HG03521 (cell line): ENCODE measurements at regions not wholly inside any gene's neighbourhood (a gene's known extent, or its start where the extent isn't known, plus 50 kb on each side); places are given as distances from the start of the nearest gene placed in this dataset.

Experiments
- ATAC-seq: cut with Tn5 transposase; IDR thresholded peaks from one replicate; pipeline ENCODE4 v1.9.1; 2021; ENCODE audit warnings: mild to moderate bottlenecking, moderate library complexity; ENCODE audit not compliant: unreplicated experiment

DNA sequence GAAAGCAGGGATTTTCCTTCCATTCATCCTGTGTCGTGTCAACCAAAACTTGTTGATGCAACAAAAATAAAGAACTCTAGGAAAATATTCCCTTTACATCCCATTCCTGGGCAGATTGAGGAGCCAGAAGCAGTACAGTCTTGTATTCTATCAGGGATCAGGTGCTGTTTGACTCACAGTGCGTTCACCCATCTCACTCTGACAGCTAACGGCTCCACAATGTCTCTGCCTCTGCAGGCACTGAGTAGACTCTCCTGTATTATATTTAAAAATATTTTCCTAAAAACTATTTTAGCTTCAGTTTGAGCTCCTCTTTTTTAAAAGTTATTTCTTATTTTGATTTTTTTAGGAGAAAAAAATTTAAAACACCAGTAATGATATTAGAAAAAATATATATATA, 600.6 kb upstream of the SALL3 start:
- ATAC-seq: no peak

DNA sequence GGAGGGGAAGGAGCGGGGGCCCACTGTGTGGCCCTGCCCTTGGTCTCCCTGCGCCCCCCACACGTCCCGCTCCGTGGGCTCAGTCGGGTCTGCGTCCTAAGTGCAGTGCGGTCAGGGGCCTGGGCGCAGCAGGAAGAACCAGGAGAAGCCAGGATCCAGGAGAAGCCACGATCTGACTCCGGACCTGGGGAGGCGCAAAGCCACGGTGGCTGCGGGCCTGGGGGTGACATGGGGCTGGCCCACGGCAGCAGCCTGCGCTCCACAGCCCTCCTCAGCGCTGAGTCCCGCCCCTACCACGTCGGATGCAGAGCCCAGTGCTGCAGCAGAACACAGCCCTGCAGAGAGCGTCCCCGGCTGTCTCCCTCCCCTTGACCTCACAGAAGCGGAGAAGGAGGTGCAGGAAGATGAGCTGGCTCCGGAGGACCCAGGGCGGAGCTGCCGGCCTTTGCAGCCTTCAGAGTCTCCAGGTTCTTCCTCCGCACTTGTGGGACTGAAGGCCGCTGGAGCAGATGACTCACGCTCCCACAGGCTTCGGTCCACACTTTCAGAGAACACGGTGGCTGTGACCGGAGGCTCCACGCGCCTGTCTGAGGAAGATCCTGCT, 589.2 kb upstream of the SALL3 start:
- no peak for ATAC-seq

DNA sequence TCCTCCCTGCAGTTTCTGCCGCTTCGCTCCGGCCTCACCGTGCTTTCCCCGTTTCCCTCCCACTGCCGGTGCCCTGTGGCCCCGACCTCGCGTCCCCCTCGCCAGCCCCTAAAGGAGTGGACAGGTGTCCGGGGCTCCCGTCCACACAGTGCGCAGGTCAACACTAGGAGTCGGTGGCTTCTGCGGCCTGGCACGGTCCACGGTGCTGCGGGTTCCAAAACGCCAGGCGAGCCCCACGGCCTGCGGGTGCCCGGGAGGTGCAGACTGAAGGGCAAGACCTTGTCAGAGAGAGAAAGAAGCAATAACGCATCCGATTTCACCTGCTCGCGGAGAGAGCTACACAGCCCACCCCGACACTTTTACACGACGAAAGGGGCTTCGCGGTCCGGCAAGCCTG, 588.7 kb upstream of the SALL3 start:
- ATAC-seq: no peak

DNA sequence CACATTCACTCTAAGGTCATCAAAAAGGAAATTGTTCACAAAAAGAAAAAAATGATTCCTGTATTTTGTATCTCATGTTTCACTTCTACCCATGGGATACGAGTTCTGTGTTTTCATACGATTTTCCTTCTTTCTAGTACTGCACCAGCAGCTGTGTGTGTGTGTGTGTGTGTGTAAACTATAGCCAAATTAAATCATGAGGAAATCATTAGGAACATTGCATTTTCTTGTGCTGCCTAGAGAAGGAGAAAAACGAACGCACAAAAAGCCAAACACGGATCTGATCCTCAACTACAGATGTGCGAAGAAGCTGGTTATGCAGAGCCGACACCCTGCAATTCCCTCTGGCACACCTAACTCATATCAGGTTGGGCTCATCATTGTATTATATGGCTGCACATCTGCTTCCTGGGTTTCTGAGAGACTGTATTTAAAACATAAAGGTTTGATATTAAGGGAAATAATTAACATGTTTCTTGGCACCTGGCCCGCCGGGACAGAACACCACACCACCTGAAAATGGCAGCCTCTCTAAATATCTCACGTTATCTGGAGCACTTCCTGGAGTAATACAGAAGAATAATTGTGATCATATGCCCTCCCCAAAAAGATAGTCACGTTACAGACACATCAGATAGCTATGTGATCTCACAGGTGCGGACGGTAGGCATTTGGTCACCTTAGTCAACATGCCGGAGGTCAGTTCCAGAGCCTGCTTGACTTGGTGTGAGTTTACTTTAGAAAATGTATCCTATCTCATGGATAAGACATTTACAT, 586.3 kb upstream of the SALL3 start:
- no peak for ATAC-seq

DNA sequence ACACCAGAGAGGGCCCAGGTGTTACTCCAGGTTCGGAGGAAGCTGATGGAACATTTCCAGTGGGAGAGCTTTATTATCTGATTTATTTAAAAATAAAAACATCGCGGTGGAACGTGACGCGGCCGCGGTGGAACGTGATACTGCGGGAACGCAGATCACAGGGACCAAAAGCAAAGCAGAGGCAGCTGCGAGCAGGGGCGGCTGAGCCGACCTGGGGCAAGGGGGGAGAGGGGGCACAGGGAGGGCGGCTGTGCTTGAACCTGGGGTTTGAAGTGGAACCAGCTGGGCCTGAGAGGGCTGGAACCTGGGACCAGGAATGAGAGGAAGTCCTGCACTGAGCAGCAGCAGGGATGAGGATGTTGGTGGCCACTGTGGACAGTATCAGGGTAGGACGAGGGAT, 583.5 kb upstream of the SALL3 start:
- no peak for ATAC-seq

DNA sequence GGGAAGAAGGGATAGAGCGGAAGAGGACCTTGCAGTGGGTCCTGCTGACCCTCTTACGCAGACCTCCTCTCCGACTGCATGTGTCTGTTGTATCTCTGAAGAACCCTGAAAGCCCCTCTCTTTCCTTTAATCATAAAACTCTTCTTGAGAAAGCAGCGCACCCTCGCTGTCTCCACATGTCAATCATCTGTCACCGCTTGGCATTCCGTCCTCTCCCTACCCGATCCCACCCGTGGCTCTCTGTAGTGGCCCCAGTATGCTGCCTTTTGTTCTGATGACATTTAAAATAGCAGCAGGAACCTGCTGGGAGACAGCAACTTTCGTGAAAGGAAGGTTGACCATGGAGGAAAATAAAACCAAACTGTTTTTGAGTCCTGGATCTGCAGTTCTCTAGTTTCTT, 582.9 kb upstream of the SALL3 start:
- ATAC-seq: no peak

DNA sequence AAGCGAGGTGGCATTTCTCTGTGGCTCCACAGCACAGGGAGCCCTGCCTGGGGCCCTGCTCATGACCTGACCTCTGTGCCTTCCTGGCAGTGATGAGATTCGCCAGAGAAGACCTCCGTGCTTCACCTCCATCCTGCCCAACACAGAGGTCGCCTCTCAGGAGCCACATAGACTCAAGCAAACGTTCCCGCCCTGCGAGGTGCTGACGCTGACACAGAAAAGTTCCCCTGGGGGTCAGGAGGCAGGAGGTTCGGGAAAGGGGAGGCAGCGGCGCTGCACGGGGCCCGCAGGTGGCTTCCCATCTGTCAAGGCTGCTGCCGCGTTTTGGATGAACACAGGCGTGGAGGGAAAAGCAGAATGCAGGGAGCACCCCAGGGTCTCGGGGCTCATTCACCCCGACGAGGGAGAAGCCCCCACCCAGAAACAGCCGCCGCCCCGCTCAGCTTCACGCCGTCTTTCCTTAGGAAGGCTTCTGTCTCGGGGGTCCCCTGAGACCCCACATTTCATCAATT, 579.6 kb upstream of the SALL3 start:
- no peak for ATAC-seq

DNA sequence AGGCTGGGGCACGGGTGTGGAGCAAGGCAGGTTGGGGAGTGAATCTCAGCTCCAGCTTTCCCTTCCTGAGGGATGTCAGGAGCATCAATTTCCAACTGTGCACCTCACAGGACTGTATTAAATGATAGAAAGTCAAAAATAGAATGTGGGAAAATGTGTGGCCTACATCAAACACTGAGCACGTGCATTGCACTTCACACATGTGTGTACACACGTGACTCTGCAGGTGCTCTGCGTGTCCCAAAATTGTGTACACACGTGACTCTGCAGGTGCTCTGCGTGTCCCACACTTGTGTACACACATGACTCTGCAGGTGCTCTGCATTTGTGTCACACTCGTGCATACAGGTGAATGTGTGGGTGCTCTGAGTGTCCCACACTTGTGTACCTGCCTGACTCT, 577.2 kb upstream of the SALL3 start:
- ATAC-seq: no peak

DNA sequence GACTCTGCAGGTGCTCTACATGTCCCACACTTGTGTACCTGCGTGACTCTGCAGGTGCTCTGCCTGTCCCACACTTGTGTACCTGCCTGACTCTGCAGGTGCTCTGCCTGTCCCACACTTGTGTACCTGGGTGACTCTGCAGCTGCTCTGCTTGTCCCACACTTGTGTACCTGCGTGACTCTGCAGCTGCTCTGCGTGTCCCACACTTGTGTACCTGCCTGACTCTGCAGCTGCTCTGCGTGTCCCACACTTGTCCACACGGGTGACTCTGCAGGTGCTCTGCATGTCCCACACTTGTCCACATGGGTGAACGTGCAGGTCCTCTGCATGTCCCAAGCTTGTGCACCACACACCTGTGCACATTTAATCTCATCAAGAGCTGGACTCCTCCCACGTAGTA, 576.7 kb upstream of the SALL3 start:
- no peak for ATAC-seq

DNA sequence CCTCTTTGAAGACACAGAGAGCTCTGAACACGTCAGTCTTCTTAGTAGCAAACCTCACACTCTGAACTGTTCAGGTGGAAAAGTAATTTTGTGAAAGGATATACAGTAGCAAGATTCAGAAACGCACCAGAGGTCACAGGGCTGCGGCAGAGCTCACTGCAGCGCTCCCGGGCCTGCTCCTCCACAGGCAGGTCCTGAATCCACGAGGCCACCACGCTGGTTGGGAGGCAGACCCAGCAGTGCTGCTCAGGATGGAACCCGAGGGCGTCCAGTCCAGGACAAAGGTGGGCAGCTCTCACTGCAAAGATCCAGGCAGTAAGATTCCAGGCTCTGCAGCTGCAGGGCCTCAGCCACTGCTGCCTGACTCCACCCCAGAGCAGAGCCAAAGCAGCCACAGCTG, 576.2 kb upstream of the SALL3 start:
- no peak for ATAC-seq

DNA sequence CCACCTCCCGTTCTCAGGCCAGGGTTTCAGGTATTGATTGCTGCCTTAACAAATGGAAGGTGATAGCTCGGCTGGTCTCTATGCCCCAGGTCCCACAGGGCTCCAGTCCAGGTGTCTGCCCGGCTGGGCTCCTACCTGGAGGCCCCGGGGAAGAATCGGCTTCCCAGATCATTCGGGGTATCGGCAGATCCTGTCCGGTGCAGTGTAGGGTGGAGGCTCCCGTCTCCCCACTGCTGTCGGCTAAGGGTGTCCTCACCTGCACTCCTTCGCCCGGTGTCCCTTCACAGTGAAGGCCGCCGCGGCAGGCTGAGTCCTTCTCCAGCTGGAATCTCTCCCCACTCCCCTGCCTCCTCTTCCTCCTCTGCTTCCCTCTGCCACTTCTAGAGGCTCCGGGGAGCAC, 573.9 kb upstream of the SALL3 start:
- ATAC-seq: no peak

DNA sequence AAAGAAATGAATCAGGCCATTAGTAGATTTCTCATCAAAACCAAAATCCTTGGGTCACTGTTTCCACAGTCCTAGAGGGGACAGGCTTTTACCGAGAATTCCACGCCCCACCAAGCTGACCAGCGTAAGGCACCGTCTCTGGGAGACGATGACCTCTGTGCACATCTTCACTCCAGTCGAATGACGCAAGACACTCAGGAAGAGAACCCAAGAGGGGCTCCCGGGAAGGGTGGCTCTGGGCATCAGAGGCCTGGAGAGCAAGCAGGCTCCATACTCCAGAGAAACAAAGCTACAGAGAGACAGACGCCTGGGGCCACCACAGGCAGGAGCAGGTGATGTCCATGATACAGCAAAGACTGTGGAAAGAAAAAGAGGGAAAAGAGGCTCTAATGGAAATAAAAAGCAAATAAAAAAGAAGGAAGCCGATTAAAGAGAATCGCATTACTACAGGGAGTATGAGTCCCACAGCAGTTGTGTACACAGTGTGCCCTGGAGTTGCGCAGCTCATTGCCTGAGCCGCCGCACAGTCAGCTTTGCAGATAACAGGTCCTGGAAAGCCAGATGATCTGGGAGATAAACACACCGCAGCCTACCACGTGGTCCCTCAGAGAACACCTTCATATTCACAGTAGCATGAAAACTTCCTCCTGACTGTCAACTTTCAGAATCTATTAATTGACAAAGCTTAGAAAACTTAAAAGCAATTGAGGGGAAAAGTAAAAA, 572.7 kb upstream of the SALL3 start:
- no peak for ATAC-seq

DNA sequence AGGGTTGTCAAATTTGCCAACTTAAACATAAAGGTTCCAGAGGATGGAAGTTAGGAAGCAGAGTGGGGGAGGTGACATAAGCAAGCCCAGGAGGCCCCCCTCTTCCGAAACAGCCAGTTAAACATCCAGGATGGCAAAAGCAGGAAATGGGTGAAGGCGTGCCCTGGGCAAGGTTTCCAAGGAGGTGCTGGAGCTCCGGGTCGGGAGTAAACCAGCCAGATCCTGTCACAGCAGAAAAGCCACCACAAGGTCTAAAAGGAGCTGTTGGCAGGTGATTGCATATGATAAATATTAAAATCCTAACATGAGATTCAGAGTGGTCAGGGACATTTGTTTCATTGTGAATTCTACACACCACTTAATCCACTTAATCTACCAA, 572.2 kb upstream of the SALL3 start:
- no peak for ATAC-seq

DNA sequence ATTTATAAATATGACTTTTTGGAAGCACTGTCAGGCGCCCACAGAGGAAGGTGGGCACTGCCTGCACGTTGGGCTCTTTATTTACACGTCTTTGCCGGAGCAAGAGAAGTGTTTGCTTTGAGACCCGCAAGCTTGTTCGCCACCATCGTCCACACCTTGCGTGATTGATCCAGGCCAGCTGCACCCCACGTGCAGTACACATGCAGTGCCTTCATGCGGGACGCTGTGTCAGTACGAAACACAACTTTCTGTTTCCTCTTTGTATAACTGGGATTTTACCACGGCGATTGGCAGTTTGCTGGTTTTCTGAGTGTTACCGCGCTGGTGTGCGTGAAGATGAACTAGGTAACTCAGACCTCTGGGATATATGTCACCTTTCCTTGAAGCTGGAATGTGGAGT, 571.0 kb upstream of the SALL3 start:
- ATAC-seq: no peak

DNA sequence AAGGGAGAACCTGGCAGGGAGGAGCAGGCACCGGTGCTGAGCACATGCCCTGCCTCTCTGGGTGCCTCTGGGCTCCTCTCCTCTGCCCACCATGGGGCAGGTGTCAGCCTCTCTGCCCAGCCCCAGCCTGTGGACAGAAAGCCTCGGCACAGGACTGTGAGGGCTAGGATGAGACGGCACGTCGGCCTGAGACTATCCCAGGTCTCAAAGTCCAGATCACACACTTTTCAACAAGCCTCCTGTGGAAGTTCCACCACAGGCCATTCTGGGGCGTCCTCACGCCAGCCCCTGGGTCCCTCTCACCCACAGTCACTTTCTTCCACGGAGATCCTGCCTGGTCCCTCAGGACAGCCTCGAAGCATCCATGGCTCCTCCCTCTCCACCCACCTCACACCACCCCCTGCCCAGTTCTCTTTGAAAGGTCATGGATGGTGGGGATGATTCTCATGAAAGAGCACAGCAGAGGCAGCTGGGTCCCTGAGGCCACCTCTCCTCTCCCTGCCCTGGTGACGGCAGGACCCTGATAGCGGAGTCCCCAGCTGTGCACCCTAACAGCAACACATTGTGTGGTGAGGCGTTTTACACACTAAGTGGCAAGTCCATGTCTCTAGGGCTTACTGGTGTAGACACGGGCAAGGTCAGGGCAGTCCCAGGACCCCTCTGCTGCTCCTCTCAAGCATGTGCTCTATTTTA, 569.4 kb upstream of the SALL3 start:
- no peak for ATAC-seq

DNA sequence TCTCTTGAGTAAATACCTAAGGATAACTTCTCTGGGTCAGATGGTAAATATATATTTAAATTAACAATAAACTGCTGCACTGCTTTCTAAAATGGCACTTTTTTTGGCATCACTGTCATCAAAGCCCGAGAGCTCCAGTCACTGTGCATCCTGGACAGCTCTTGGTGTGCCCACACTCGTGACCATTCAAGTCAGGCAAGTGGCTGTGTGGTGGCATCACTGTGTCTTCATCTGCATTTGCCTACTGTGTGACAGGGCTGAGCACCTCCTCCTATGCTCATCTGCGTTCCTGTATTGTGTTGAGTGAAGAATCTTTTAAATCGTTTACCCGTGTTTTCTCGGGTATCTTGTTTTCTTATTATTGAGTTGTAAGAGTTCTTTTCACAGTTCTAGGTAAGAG, 568.1 kb upstream of the SALL3 start:
- no peak for ATAC-seq

DNA sequence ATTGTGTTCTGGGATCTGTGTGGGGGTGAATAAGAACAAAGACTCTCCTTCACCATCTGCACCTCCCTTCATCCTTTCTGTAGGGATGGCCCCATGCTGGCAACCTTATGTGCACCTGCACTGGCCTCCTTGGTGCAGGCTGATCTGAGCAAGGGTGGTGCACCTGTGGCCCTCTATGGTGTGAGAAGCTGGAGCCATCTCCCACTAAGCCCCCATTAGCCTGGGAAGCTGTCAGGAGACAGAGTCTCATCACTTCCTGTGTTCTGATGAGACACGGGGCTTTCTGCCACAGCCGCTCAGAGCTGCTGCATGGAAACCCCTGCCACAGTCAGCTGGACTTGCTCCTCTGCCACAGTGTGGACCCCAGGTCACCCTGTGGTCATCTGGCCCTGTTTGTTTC, 565.3 kb upstream of the SALL3 start:
- no peak for ATAC-seq

DNA sequence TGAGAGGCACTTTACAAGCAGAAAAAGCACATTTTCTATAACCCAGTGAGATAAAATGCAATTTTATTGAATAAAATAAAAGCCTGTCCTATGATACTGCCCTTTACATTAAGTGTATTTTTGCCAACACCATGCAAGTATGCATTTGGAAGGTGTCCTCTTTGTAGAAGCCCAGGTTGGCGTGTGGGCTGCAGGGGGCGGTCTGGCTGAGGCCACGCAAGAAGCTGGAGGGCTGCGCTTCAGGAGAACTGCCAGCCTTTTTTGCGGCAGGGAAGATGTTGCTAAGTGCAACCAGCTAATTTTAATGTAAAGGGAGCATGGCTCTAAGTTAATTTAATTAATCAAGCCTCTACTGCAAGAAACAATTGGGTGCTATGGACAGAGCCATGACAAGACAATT, 562.8 kb upstream of the SALL3 start:
- ATAC-seq: no peak

DNA sequence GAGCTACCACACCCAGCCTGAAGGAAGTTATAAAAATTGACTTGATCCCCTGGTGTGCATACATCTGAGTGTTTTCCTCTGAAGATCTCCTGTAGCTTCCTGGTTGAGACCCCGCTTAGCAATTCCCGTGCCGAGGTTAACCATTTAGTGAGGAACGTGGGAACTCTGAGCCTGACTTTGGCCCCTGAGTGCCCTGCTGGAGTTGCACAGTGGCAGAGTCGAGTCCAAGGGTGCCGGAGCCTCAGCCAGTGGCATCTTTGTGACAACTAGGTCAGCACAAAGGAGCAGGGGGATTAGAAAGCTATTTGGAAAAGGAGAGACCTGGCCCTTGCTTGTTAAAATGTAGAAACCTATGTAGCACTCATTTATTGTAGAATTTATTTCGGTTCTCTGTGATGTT, 561.2 kb upstream of the SALL3 start:
- no peak for ATAC-seq

DNA sequence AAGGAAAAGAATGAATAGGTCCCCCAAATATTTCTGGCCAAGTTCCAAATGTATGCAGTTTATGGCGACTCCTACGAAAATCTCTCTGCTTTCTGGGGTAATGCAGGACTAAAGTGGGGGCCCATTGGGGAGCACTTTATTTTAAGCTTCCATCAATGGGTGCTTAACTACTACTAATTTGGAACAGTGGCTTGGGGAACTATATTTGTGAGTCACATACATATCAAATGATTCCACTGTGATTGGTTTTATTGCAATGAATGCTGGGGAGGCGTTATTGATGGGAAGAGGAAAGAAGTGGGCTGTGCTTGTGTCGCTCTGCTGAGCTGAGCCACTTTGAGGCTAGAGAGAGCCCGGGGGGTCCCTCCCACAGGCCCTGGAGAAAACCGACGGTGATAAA, 560.4 kb upstream of the SALL3 start:
- ATAC-seq: no peak

DNA sequence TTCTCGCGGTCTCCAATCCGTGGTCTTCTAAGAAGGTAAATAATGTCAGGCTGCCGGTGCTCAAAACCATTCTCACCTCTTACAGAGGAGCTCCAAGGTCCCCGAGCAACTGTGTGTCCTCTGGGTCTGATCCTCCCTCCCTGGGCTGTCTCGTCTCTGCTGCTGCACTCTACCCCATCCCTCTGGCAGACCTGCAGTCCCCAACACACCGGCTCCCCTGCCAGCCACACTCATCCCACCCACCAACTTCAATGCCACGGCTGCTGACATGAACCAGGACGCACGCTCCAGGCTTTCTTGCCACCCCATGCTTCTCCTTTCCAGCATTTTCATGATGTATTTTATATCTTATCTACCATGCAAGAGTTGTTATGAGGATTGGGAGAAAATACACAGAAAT, 559.5 kb upstream of the SALL3 start:
- ATAC-seq: no peak

DNA sequence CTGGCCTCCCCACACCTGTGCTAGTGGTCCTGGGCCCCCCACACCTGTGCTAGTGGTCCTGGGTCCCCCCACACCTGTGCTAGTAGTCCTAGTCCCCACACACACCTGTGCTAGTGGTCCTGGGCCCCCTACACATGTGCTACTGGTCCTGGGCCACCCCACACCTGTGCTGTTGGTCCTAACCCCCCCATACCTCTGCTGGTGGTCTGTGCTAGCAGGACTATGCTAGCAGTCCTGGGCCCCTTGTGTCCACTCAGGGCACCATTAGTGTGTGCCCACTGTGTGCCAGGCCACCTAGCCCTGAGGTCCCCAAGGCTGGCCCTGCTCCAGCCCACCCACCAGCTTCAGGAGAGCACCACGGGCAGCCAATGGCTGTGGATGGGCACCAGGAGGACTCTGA, 558.2 kb upstream of the SALL3 start:
- ATAC-seq: no peak
